GM12801 (cell line): ENCODE measurements at regions not wholly inside any gene's neighbourhood (a gene's known extent, or its start where the extent isn't known, plus 50 kb on each side); places are given as distances from the start of the nearest gene placed in this dataset.

Experiments used
- TF ChIP-seq, protein P1 (sequence below): IDR thresholded peaks from one replicate; pipeline ENCODE4 v1.5.1; 2011; ENCODE audit warnings: control low read depth; ENCODE audit not compliant: insufficient read length; ENCODE audit errors: extremely low read depth

DNA sequence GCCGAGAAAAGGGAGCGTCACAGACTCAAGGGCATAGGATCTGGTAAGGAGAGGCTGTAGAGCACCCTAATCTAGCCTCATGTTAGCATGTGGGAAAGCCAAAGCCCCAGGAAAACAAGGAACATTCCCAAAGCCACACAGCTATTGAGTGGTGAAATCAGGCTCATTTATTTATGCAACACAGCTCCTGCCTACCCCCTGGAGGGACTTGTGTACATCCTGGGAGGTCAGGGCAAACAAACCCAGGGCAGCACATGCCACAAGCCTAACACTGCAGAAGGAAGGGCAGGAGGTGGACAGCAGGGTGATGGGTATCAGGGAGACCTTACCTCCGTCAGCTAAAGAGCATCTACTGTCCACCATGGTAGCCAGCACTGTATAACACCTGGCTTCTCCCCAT, 283.5 kb downstream of the RPLP1 start:
- TF ChIP-seq, protein P1, sequence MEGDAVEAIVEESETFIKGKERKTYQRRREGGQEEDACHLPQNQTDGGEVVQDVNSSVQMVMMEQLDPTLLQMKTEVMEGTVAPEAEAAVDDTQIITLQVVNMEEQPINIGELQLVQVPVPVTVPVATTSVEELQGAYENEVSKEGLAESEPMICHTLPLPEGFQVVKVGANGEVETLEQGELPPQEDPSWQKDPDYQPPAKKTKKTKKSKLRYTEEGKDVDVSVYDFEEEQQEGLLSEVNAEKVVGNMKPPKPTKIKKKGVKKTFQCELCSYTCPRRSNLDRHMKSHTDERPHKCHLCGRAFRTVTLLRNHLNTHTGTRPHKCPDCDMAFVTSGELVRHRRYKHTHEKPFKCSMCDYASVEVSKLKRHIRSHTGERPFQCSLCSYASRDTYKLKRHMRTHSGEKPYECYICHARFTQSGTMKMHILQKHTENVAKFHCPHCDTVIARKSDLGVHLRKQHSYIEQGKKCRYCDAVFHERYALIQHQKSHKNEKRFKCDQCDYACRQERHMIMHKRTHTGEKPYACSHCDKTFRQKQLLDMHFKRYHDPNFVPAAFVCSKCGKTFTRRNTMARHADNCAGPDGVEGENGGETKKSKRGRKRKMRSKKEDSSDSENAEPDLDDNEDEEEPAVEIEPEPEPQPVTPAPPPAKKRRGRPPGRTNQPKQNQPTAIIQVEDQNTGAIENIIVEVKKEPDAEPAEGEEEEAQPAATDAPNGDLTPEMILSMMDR, result no peak

DNA sequence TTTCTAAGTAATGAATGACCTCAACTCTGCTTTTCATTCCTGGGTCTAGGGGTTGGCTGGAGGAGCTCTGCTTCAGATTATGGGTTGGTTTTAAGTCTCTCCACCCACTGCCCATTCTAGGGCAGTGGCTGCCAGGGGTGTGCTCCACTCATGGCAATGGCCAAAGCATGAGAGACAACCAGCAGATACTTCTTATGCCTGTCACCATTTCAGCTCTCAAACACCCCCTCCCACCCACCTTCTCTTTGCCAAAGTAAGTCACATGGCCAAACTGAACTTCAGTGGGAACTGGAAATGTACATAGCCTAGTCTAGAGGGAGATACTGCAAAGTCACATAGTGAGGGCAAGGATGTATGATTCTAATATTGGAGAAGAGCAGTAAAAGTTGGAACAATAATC, 285.3 kb downstream of the RPLP1 start:
- TF ChIP-seq, protein P1, result no peak

DNA sequence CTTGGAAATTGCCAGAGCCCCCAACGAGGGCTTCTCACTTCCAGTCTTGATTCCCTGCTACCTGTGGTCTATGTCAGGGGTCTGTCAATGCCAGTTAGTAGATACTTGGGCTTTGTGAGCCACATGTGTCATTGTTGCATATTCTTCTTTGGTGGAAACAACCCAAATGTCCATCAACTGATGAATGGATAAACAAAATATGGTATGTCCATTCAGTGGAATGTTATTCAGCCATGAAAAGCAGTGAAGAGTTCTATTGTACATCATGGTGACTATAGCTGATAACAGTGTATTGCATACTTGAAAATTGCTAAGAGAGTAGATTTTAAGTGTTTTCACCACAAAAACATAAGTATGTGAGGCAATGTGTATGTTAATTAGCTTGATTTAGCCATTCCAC, 288.1 kb downstream of the RPLP1 start:
- TF ChIP-seq, protein P1, result no peak

DNA sequence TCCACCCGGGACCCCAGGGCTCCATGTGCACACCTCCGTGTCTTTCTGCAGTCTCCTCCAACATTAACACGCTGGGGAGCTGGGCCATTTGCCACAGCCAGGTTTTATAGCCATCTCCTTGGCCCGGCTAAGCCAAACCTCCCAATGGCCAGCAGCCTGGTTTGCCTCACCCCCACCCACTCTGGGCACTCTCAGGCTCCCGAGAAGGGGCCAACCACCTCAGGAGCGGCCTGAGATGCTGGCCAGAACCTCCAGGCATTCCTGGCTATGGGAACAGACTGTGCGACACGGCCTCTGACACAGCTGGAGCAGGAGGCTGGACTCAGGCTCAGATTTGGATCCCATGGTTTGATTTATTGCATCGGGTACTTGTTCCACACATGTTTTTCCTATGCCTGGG, 289.7 kb downstream of the RPLP1 start:
- TF ChIP-seq, protein P1, result no peak

DNA sequence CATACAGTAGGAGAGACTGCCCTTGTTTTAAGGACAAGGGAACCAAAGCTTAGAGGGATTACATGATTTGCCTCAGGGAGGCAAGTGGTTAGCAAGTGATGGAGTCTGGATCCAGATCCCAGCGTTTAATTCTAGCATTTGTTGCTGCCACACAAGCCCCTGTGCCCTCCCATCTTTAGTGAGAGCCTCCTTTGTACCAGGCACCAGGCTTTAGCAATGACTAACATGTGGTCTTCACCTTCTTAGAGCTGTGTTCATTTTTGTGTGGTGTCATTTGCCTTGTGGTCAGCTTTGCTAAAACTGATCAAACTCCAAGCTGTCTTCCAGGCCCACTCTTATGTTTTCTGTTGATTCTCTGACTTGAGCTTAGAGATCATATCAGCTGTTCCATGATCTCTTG, 290.5 kb downstream of the RPLP1 start:
- TF ChIP-seq, protein P1, result no peak

DNA sequence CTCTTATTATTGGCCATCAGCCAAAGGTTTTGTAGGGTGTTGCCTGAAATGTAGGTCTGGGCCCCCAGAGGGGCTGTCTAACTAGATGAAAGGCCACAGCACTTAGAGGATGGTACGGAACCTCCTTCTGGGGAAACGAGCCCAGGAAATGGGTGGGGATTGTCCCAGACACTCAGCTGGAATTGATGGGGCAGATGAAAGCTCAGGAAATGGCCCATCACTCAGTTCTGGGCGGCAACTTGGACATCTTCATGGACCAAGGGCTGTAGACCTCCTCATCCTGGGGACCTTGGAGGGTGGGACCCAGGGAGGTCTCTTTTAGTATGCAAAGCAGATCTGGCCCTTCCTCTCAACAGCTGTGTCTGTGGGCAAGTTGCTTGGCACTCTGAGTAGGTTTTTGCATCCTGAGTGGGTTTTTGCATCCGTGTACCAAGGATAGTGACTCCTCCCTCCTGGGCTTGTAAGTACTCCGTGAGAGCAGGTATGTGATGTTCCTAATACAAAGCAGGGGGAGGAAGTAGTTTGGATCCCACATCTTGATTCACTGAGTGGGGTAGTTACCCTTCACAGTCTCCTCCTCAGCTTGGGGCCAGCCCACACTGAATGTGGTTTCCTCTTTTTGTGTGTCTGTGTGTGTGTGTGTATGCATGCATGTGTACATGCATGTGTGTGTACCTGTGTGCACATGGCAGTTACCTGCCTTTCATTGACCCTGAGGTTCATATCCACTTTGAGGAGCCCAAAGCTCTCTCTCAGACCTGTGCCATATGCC, 292.0 kb downstream of the RPLP1 start:
- TF ChIP-seq, protein P1, result no peak

DNA sequence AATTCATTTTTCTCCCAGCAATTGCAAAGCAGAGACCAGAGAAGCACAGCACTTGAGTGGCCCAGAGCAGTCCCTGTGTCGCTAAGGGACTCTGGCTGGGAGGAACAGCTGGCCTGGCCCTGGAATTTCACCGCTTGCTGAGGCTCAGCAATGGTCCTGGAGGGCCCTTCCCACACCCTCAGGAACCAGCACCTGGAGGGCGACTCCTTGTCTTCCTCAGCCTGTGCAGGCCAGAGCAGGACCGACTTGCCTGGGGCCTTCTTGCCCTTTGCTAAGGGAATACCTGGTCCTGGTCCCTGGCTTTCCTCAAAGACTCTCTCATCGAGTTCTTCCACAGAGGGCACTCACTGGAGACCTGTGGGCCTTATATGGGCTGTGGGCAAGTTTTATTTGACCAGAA, 294.6 kb downstream of the RPLP1 start:
- TF ChIP-seq, protein P1, result no peak
